Inflammatory macrophage (primary cell): ENCODE measurements at regions not wholly inside any gene's neighbourhood (a gene's known extent, or its start where the extent isn't known, plus 50 kb on each side); places are given as distances from the start of the nearest gene placed in this dataset.

Source experiments
- DNase-seq, 2 donors: peaks; one replicate each; pipeline ENCODE4 v3.0.0-alpha.2; 2020 to 2022

GRCh38 chr10:132486539-132487121 is 51.0 kb upstream of the INPP5A start:
- no peak for DNase-seq

GRCh38 chr10:132487241-132488135 is 50.1 kb upstream of the INPP5A start:
- no peak for DNase-seq
